DND-41 (cell line): ENCODE measurements at regions not wholly inside any gene's neighbourhood (a gene's known extent, or its start where the extent isn't known, plus 50 kb on each side); places are given as distances from the start of the nearest gene placed in this dataset.

ENCODE experiments used
- CTCF ChIP-seq: IDR thresholded peaks from 2 replicates; pipeline ENCODE4 v1.5.1; 2012; ENCODE audit warnings: borderline replicate concordance, low read length, moderate library complexity, mild to moderate bottlenecking; ENCODE audit not compliant: poor library complexity, severe bottlenecking; ENCODE audit errors: extremely low read depth
- EZH2 ChIP-seq: IDR thresholded peaks from 3 replicates; pipeline ENCODE4 v1.6.1; 2012; ENCODE audit warnings: borderline replicate concordance, low read depth, mild to moderate bottlenecking, moderate library complexity, low read length, inconsistent platforms; ENCODE audit not compliant: severe bottlenecking

- TF ChIP-seq CTCF (no peak), EZH2 (no peak)
Measured at GRCh38 chr5:168086104-168086610, 205.3 kb upstream of the WWC1 start.
